ENCODE measurements at regions not wholly inside any gene's neighbourhood (a gene's known extent, or its start where the extent isn't known, plus 50 kb on each side); places are given as distances from the start of the nearest gene placed in this dataset.

- Histone ChIP-seq H3K4me2 (no peak overlapping the region), H3K27ac (ENCODE audit: low read depth) (peak overlapping the region; percentile 48; the same call in 1 of the 2 replicates), H4K20me1 (replicated peaks; ENCODE audit: insufficient read depth) (no peaks in the 10 kb centered on the region), H3K79me2 (replicated peaks; ENCODE audit: insufficient read depth) (no peaks in the 10 kb centered on the region), H3K36me3 (ENCODE audit: insufficient read depth) (no peaks in the 10 kb centered on the region), H3K4me3 (no peak overlapping the region), H3K4me1 (ENCODE audit: insufficient read depth) (peaks cover 19% of the 10 kb centered on the region), H2AFZ (peak overlapping the region; percentile 33; the same call in 1 of the 2 replicates), H3F3A (replicated peaks; ENCODE audit: low read depth) (0 out of 2 replicates have a peak, but pooled peaks cover 5% of the 10 kb centered on the region), H3K27me3 (ENCODE audit: insufficient read depth) (no peaks in the 10 kb centered on the region), H3K9me2 (ENCODE audit: insufficient read depth) (no peaks in the 10 kb centered on the region)
- TF ChIP-seq EZH2 (IDR thresholded peaks at IDR 0.05; ENCODE audit: low read depth, unreplicated experiment) = no peak
- TF ChIP-seq POLR2AphosphoS5 (IDR thresholded peaks at IDR 0.05; ENCODE audit: low read depth) = no peak
- no peak for TF ChIP-seq JUNB (IDR thresholded peaks at IDR 0.05; ENCODE audit: unreplicated experiment)
- DNase-seq (ENCODE audit: low spot score) (peak; percentile 60), ATAC-seq (peak; percentile 46)
- peaks cover 29% of the 10 kb centered on the region for H3K4me1 Mint-ChIP-seq
- H3K9me3 Mint-ChIP-seq = peaks cover 3% of the 10 kb centered on the region; the same call in 1 of the 3 replicates
- H3K27me3 Mint-ChIP-seq (ENCODE audit: insufficient read depth, low read depth, poor library complexity) = no peaks in the 10 kb centered on the region
- no peak overlapping the region for H3K4me3 Mint-ChIP-seq
- peaks cover 6% of the 10 kb centered on the region; the same call in 2 of the 3 replicates for H3K36me3 Mint-ChIP-seq (ENCODE audit: low read depth)
- H3K27ac Mint-ChIP-seq = peak overlapping the region; percentile 83; the same call in 1 of the 2 replicates
Observed at GRCh38 chr7:84274029-84274638, 79.5 kb upstream of the SEMA3A start.

- Histone ChIP-seq H3K4me3 (no peak overlapping the region), H3F3A (replicated peaks; ENCODE audit: low read depth) (no peaks in the 10 kb centered on the region), H3K27me3 (ENCODE audit: insufficient read depth) (no peaks in the 10 kb centered on the region), H2AFZ (peak overlapping the region; percentile 9; the same call in 1 of the 2 replicates), H3K36me3 (ENCODE audit: insufficient read depth) (no peaks in the 10 kb centered on the region), H3K4me2 (no peak overlapping the region), H3K27ac (ENCODE audit: low read depth) (peak overlapping the region; percentile 12; the same call in 1 of the 2 replicates), H3K4me1 (ENCODE audit: insufficient read depth) (peaks cover 6% of the 10 kb centered on the region), H4K20me1 (replicated peaks; ENCODE audit: insufficient read depth) (no peaks in the 10 kb centered on the region), H3K9me2 (ENCODE audit: insufficient read depth) (no peaks in the 10 kb centered on the region), H3K79me2 (replicated peaks; ENCODE audit: insufficient read depth) (no peaks in the 10 kb centered on the region)
- Mint-ChIP-seq H3K4me1 (peaks cover 11% of the 10 kb centered on the region), H3K27me3 (ENCODE audit: insufficient read depth, low read depth, poor library complexity) (no peaks in the 10 kb centered on the region), H3K27ac (no peak overlapping the region), H3K36me3 (ENCODE audit: low read depth) (no peaks in the 10 kb centered on the region), H3K4me3 (no peak overlapping the region), H3K9me3 (no peaks in the 10 kb centered on the region)
- no peak for DNase-seq (ENCODE audit: low spot score)
- no peak for TF ChIP-seq JUNB (IDR thresholded peaks at IDR 0.05; ENCODE audit: unreplicated experiment)
- no peak for TF ChIP-seq ZNF331 (CRISPR knock-in tag; IDR thresholded peaks at IDR 0.05; ENCODE audit: low read depth)
- no peak for TF ChIP-seq CTCF (conservative IDR thresholded peaks at IDR 0.05; ENCODE audit: low read depth in 2 of 2)
- TF ChIP-seq EZH2phosphoT487 (IDR thresholded peaks at IDR 0.05; ENCODE audit: unreplicated experiment) = no peak
- TF ChIP-seq NANOG (IDR thresholded peaks at IDR 0.05; ENCODE audit: borderline replicate concordance) = no peak
- TF ChIP-seq ZNF114 (CRISPR knock-in tag; IDR thresholded peaks at IDR 0.05) = no peak
- TF ChIP-seq REST (IDR thresholded peaks at IDR 0.05; ENCODE audit: unreplicated experiment) = no peak
- ATAC-seq = no peak
Observed at GRCh38 chr7:84271543-84271942, 77.0 kb upstream of the SEMA3A start.

Data from GM23338 (cell line).